Transverse colon (tissue), 4 donors: ENCODE measurements at regions not wholly inside any gene's neighbourhood (a gene's known extent, or its start where the extent isn't known, plus 50 kb on each side); places are given as distances from the start of the nearest gene placed in this dataset.
"Not testable (repeated sequence)": the region's sequence is repeated elsewhere in the genome, so short reads cannot be mapped to it uniquely, and the experiment has no call there.

ENCODE experiments used
- DNase-seq: peaks from one replicate; pipeline ENCODE4 v3.0.0-alpha.2; 2019
- H3K27ac ChIP-seq, 4 donors: fragments of 200-600 bp; sonication (generic); 2 replicates each; pipeline ENCODE4 v1.5.1; 2016 to 2018; ENCODE audit warnings: inconsistent platforms in 4 of 4
- H3K27me3 ChIP-seq: fragments of 200-600 bp; sonication (generic); 2 replicates; pipeline ENCODE4 v1.5.1; 2017; ENCODE audit warnings: inconsistent platforms
- H3K36me3 ChIP-seq, 4 donors: fragments of 200-600 bp; sonication (generic); 2 replicates each; pipeline ENCODE4 v1.5.1; 2017 to 2019; ENCODE audit warnings: inconsistent platforms in 4 of 4
- H3K4me1 ChIP-seq, 4 donors: fragments of 200-600 bp; sonication (generic); 2 replicates each; pipeline ENCODE4 v1.5.1; 2017 to 2020; ENCODE audit warnings: inconsistent platforms in 4 of 4
- H3K4me3 ChIP-seq, 4 donors: fragments of 200-600 bp; sonication (generic); 1 replicate in 1 of 4; 2 replicates in 3 of 4; pipeline versions ENCODE4 v1.5.1 to v1.6.1; 2017 to 2019; ENCODE audit warnings: inconsistent platforms in 4 of 4
- H3K9me3 ChIP-seq, 2 donors: fragments of 200-600 bp; sonication (generic); 2 replicates each; pipeline ENCODE4 v1.5.1; 2017 to 2019; ENCODE audit warnings: inconsistent platforms in 2 of 2
- CTCF ChIP-seq, 5 experiments: fragments of 200-600 bp in 3 of 5; fragments of 450-650 bp in 2 of 5; sonication (generic) in 3 of 5; IDR thresholded peaks; 1 replicate in 2 of 5; 2 replicates in 3 of 5; pipeline ENCODE4 v1.5.1; 2016 to 2017; ENCODE audit warnings: antibody characterized with exemption in 5 of 5, inconsistent platforms in 3 of 5, mild to moderate bottlenecking in 2 of 5, moderate library complexity in 1 of 5
- EP300 ChIP-seq: sonication (generic); formaldehyde crosslinking; IDR thresholded peaks from one replicate; pipeline ENCODE4 v1.6.1; 2017; ENCODE audit warnings: antibody characterized with exemption, low read depth
- POLR2A ChIP-seq: fragments of 450-650 bp; IDR thresholded peaks from one replicate; pipeline ENCODE4 v1.6.1; 2016; ENCODE audit warnings: antibody characterized with exemption, mild to moderate bottlenecking, moderate library complexity
- POLR2AphosphoS5 ChIP-seq, 3 donors: sonication (generic); formaldehyde crosslinking; IDR thresholded peaks; one replicate each; pipeline ENCODE4 v1.6.1; 2016; ENCODE audit warnings: antibody characterized with exemption in 3 of 3
- WGBS, 2 donors: methylation state at CpG; one replicate each; pipeline ENCODE4 v1.1.5; 2018; ENCODE audit warnings: low coverage in 1 of 2; 5-methylcytosine and 5-hydroxymethylcytosine counted together
- in situ Hi-C, 4 donors: fragments of 200-750 bp; cut with MboI; loops; one replicate each; pipeline versions ENCODE4 v1.15.0 to v1.15.1; 2017; ENCODE audit warnings: low sequenced_read_pairs in 3 of 4, low pct_ligation_motif_present in 1 of 4, low pct_unique_long_range_greater_than_20kb in 1 of 4
- intact Hi-C: fragments of 100-400 bp; cut with DNase I; formaldehyde crosslinking; loops from one replicate; pipeline ENCODE4 v1.15.1; 2023; ENCODE audit warnings: low total_unique reads

- H3K27me3 ChIP-seq = no peaks in the 10 kb centered on the region
- 67 to 81% methylated on average over 7 to 12 of the region's 12 CpGs for WGBS, 2 donors
- TF ChIP-seq CTCF (IDR thresholded peaks at IDR 0.05) (no peak), EP300 (no peak), POLR2AphosphoS5 (IDR thresholded peaks at IDR 0.05) (no peak), POLR2A (no peak)
- intact Hi-C loops (loop anchor here (10.0 kb wide), 1 partner anchor 263 kb away; no protein-coding TSS in a partner anchor), in situ Hi-C loops (loop anchor here in 3 of 4 donors (10.0 kb wide), 2 partner anchors 193 to 253 kb away; partner anchors contain the start of gene IRF2 (in 1 of the 3))
- DNase-seq = peak; percentile 19
- H3K27ac ChIP-seq = peak overlapping the region; percentile 63 to 81 (median 70)
- peaks cover 0 to 5% of the 10 kb centered on the region in 2 donors for H3K9me3 ChIP-seq
- H3K36me3 ChIP-seq = no peaks in the 10 kb centered on the region
- H3K4me1 ChIP-seq = peaks cover 9 to 30% (median 15%) of the 10 kb centered on the region in 4 donors
- H3K4me3 ChIP-seq = no peak overlapping the region
Measured at GRCh38 chr4:184281231-184282139, 63.8 kb upstream of the ENPP6 start.

- Histone ChIP-seq H3K9me3 (peaks cover 0 to 5% of the 10 kb centered on the region in 2 donors), H3K27me3 (no peaks in the 10 kb centered on the region), H3K36me3 (no peaks in the 10 kb centered on the region), H3K4me1 (peaks cover 9 to 30% (median 15%) of the 10 kb centered on the region in 4 donors), H3K4me3 (no peak overlapping the region), H3K27ac (peak overlapping the region in 2 of 4 donors; percentile 74 to 81)
- intact Hi-C loops (loop anchor here (10.0 kb wide), 1 partner anchor 264 kb away; no protein-coding TSS in a partner anchor), in situ Hi-C loops (loop anchor here in 3 of 4 donors (10.0 kb wide), 2 partner anchors 194 to 254 kb away; partner anchors contain the start of gene IRF2 (in 1 of the 3))
- peak; percentile 19 for DNase-seq
- TF ChIP-seq POLR2A (no peak), POLR2AphosphoS5 (IDR thresholded peaks at IDR 0.05) (peak in 1 of 3 donors; percentile 8), CTCF (IDR thresholded peaks at IDR 0.05) (no peak), EP300 (no peak)
- WGBS, 2 donors = 82% methylated on average over 2 of the region's 2 CpGs; no CpG with 5 or more reads in 1 of the 2 donors
Measured at GRCh38 chr4:184280591-184281071, 63.0 kb upstream of the ENPP6 start.

- no peak for DNase-seq
- Histone ChIP-seq H3K36me3 (no peaks in the 10 kb centered on the region), H3K4me3 (no peak overlapping the region), H3K9me3 (peaks cover 0 to 5% of the 10 kb centered on the region in 2 donors), H3K4me1 (peaks cover 9 to 30% (median 15%) of the 10 kb centered on the region in 4 donors), H3K27me3 (no peaks in the 10 kb centered on the region), H3K27ac (peak overlapping the region in 2 of 4 donors; percentile 20 to 81)
- intact Hi-C loops = loop anchor here (10.0 kb wide), 1 partner anchor 265 kb away; no protein-coding TSS in a partner anchor
- TF ChIP-seq POLR2A = no peak
- in situ Hi-C loops = loop anchor here in 3 of 4 donors (10.0 kb wide), 2 partner anchors 195 to 255 kb away; partner anchors contain the start of gene IRF2 (in 1 of the 3)
- 75 to 79% methylated on average over 4 of the region's 4 CpGs for WGBS, 2 donors
Measured at GRCh38 chr4:184280137-184280536, 62.5 kb upstream of the ENPP6 start.

- H3K9me3 ChIP-seq = peaks cover 0 to 5% of the 10 kb centered on the region in 2 donors
- in situ Hi-C loops (loop anchor here in 3 of 4 donors (10.0 kb wide), 2 partner anchors 195 to 255 kb away; partner anchors contain the start of gene IRF2 (in 1 of the 3)), intact Hi-C loops (loop anchor here (10.0 kb wide), 1 partner anchor 265 kb away; no protein-coding TSS in a partner anchor)
- H3K36me3 ChIP-seq = no peaks in the 10 kb centered on the region
- H3K27me3 ChIP-seq = no peaks in the 10 kb centered on the region
- H3K4me3 ChIP-seq = no peak overlapping the region
- H3K4me1 ChIP-seq = peaks cover 9 to 30% (median 15%) of the 10 kb centered on the region in 4 donors
- TF ChIP-seq POLR2AphosphoS5 (IDR thresholded peaks at IDR 0.05) (no peak), EP300 (no peak), POLR2A (no peak), CTCF (IDR thresholded peaks at IDR 0.05) (no peak)
- no peak for DNase-seq
- 86 to 94% methylated on average over 5 to 7 of the region's 7 CpGs for WGBS, 2 donors
- peak overlapping the region in 1 of 4 donors; percentile 20 for H3K27ac ChIP-seq
Measured at GRCh38 chr4:184279496-184280061, 61.9 kb upstream of the ENPP6 start.

- H3K27ac ChIP-seq, H3K4me3 ChIP-seq, in situ Hi-C loops, H3K27me3 ChIP-seq, intact Hi-C loops, H3K36me3 ChIP-seq, H3K9me3 ChIP-seq, DNase-seq: not testable (repeated sequence)
- peaks cover 8 to 24% (median 12%) of the 10 kb centered on the region in 4 donors for H3K4me1 ChIP-seq
Measured at GRCh38 chr4:184277769-184278168, 60.1 kb upstream of the ENPP6 start.

- H3K27me3 ChIP-seq, H3K9me3 ChIP-seq, DNase-seq, H3K27ac ChIP-seq, H3K36me3 ChIP-seq, in situ Hi-C loops, H3K4me3 ChIP-seq, intact Hi-C loops: not testable (repeated sequence)
- H3K4me1 ChIP-seq = peaks cover 2 to 16% (median 5%) of the 10 kb centered on the region in 4 donors
- 89 to 100% methylated on average over 1 to 3 of the region's 3 CpGs for WGBS, 2 donors
Measured at GRCh38 chr4:184277010-184277409, 59.3 kb upstream of the ENPP6 start.
